ENCODE measurements at regions not wholly inside any gene's neighbourhood (a gene's known extent, or its start where the extent isn't known, plus 50 kb on each side); places are given as distances from the start of the nearest gene placed in this dataset.
A peak's percentile ranks its signal among the peaks of the same experiment; 100 is the strongest.

DNA sequence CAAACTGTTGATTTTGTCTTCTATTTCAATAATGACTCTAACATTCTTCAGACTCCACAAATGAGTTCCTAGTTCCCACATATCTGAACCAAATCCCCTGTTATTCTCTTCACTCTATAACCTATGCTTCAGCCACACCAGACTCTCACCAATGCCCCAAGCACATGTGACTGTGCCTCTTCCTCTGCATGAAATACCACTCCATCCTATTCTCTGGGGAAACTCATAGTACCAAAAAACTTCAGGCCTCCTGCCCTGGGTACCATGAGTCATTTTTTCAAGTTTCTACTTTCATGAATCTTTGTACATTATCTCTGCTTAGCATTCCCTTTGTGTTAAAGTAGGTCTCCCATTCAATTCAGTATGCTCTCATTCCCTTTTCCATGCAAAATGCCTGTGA is 353.2 kb downstream of the ZEB2 start:
- no peak for DNase-seq
- Mint-ChIP-seq H3K9me3 (no peaks in the 10 kb centered on the region), H3K27ac (no peak overlapping the region), H3K36me3 (no peaks in the 10 kb centered on the region), H3K4me3 (no peak overlapping the region), H3K27me3 (ENCODE audit: low read depth in 2 of 2) (no peaks in the 10 kb centered on the region), H3K4me1 (peaks cover 7% of the 10 kb centered on the region in 2 donors)
- no peak for ATAC-seq
- TF ChIP-seq, protein P1, sequence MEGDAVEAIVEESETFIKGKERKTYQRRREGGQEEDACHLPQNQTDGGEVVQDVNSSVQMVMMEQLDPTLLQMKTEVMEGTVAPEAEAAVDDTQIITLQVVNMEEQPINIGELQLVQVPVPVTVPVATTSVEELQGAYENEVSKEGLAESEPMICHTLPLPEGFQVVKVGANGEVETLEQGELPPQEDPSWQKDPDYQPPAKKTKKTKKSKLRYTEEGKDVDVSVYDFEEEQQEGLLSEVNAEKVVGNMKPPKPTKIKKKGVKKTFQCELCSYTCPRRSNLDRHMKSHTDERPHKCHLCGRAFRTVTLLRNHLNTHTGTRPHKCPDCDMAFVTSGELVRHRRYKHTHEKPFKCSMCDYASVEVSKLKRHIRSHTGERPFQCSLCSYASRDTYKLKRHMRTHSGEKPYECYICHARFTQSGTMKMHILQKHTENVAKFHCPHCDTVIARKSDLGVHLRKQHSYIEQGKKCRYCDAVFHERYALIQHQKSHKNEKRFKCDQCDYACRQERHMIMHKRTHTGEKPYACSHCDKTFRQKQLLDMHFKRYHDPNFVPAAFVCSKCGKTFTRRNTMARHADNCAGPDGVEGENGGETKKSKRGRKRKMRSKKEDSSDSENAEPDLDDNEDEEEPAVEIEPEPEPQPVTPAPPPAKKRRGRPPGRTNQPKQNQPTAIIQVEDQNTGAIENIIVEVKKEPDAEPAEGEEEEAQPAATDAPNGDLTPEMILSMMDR (IDR thresholded peaks at IDR 0.05) = no peak
- H3K4me1 ChIP-seq (ENCODE audit: control insufficient read depth, insufficient read depth, low read length) = no peaks in the 10 kb centered on the region
- H3K4me3 ChIP-seq (ENCODE audit: low read length) = no peak overlapping the region
- intact Hi-C loops (cut with micrococcal nuclease) = no loop called here
- no peaks in the 10 kb centered on the region for H3K27me3 ChIP-seq (ENCODE audit: control insufficient read depth, insufficient read depth, low read length)
- H3K36me3 ChIP-seq (ENCODE audit: control insufficient read depth, insufficient read depth, low read length) = no peaks in the 10 kb centered on the region
- no peaks in the 10 kb centered on the region for H3K9me3 ChIP-seq (ENCODE audit: control insufficient read depth, insufficient read depth, low read length)
- no peak overlapping the region for H3K27ac ChIP-seq (ENCODE audit: low read length)

DNA sequence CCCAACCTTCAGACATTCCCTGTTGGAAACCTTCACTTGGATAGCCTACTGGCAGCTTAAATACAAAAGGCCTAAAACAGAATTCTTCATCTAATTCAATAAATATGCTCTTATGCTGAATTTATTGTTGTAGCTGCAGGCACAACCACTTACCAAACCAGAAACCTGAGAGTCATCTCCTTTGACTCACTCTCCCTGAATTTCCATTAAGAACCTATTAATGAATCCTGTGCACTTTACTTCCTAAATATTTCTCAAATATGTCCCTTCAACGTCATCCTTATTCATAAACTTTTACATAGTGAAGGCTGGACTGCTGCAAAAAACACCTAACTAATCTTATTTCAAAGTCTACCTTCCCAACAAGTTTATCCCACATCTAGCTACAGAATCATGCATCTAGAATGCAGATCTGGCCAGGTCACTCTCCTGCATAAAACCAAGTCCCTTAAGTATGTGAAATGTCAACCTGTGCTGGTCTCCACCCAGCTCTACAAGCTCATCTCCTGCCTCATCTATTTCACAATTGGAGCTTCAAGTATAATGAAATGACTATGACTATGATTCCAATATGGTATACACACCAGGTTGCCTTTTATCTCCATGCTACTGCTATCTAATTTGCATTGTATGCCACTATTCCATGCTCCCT is 354.2 kb downstream of the ZEB2 start:
- Mint-ChIP-seq H3K27ac (no peak overlapping the region), H3K4me3 (no peak overlapping the region), H3K27me3 (ENCODE audit: low read depth in 2 of 2) (no peaks in the 10 kb centered on the region), H3K4me1 (peaks cover 7% of the 10 kb centered on the region in 2 donors), H3K9me3 (no peaks in the 10 kb centered on the region), H3K36me3 (no peaks in the 10 kb centered on the region)
- DNase-seq (no peak), ATAC-seq (no peak)
- Histone ChIP-seq H3K27me3 (ENCODE audit: control insufficient read depth, insufficient read depth, low read length) (no peaks in the 10 kb centered on the region), H3K27ac (ENCODE audit: low read length) (no peak overlapping the region), H3K36me3 (ENCODE audit: control insufficient read depth, insufficient read depth, low read length) (no peaks in the 10 kb centered on the region), H3K9me3 (ENCODE audit: control insufficient read depth, insufficient read depth, low read length) (no peaks in the 10 kb centered on the region), H3K4me3 (ENCODE audit: low read length) (no peak overlapping the region), H3K4me1 (ENCODE audit: control insufficient read depth, insufficient read depth, low read length) (no peaks in the 10 kb centered on the region)
- intact Hi-C loops (cut with micrococcal nuclease) = no loop called here
- 100% methylated on average over 1 of the region's 1 CpG for WGBS (ENCODE audit: insufficient coverage)
- TF ChIP-seq, protein P1 (IDR thresholded peaks at IDR 0.05) = no peak

DNA sequence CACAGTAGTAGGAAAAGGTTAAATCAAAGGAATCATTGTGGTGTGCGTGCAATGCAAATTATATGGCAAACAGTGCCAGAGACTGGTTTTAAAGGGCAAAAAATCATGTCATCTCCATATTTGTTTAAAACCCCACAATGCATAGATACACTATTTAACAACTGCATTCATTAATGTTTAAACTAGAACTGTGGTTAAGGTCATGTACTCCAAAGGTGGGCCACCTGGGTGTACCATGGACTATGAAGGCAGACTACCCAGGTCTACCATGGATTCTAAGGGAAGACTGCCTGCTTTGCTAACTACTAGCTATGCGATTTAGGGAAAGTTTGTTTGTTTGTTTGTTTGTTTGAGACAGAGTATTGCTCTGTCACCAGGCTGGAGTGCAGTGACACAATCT is 356.3 kb downstream of the ZEB2 start:
- H3K27me3 Mint-ChIP-seq (ENCODE audit: low read depth in 2 of 2) = no peaks in the 10 kb centered on the region
- Histone ChIP-seq H3K36me3 (ENCODE audit: control insufficient read depth, insufficient read depth, low read length) (no peaks in the 10 kb centered on the region), H3K27ac (ENCODE audit: low read length) (no peak overlapping the region), H3K4me3 (ENCODE audit: low read length) (no peak overlapping the region), H3K4me1 (ENCODE audit: control insufficient read depth, insufficient read depth, low read length) (no peaks in the 10 kb centered on the region), H3K27me3 (ENCODE audit: control insufficient read depth, insufficient read depth, low read length) (no peaks in the 10 kb centered on the region), H3K9me3 (ENCODE audit: control insufficient read depth, insufficient read depth, low read length) (no peaks in the 10 kb centered on the region)
- WGBS (ENCODE audit: insufficient coverage) = 88% methylated on average over 2 of the region's 2 CpGs
- ATAC-seq = no peak
- H3K4me1 Mint-ChIP-seq = peaks cover 7% of the 10 kb centered on the region in 2 donors
- H3K27ac Mint-ChIP-seq = no peak overlapping the region
- TF ChIP-seq, protein P1 (IDR thresholded peaks at IDR 0.05) = no peak
- no peak overlapping the region for H3K4me3 Mint-ChIP-seq
- intact Hi-C loops (cut with micrococcal nuclease) = no loop called here
- H3K9me3 Mint-ChIP-seq = no peaks in the 10 kb centered on the region
- H3K36me3 Mint-ChIP-seq = no peaks in the 10 kb centered on the region
- DNase-seq = no peak

DNA sequence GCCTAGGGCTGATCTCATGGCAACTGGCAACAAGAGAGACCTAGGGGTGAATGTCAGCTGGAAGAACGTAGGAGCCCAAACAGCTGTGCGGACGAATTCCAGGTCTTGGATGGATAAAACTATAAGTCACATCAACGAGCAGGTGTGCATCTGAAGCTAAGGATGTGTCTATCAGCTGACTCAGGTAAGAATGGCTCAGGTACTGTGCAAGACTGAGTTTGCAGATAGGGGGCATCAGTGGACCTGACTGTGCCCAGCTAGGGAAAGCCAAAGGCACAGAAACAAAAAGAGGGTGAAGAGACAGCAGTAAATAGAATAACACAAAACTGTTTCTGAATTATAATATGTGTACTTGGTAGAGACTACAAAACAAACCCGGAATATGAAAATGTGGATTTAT is 357.3 kb downstream of the ZEB2 start:
- intact Hi-C loops (cut with micrococcal nuclease) = no loop called here
- Mint-ChIP-seq H3K4me1 (peaks cover 7% of the 10 kb centered on the region in 2 donors), H3K27me3 (ENCODE audit: low read depth in 2 of 2) (no peaks in the 10 kb centered on the region), H3K36me3 (no peaks in the 10 kb centered on the region), H3K4me3 (no peak overlapping the region), H3K9me3 (no peaks in the 10 kb centered on the region), H3K27ac (peak overlapping the region in 1 of 2 donors; percentile 33)
- 90% methylated on average over 4 of the region's 5 CpGs for WGBS (ENCODE audit: insufficient coverage)
- ATAC-seq (peak; percentile 56 to 80 (median 74)), DNase-seq (peak in 1 of 2 donors; percentile 72)
- Histone ChIP-seq H3K27ac (ENCODE audit: low read length) (no peak overlapping the region), H3K4me1 (ENCODE audit: control insufficient read depth, insufficient read depth, low read length) (no peaks in the 10 kb centered on the region), H3K27me3 (ENCODE audit: control insufficient read depth, insufficient read depth, low read length) (no peaks in the 10 kb centered on the region), H3K36me3 (ENCODE audit: control insufficient read depth, insufficient read depth, low read length) (no peaks in the 10 kb centered on the region), H3K4me3 (ENCODE audit: low read length) (no peak overlapping the region), H3K9me3 (ENCODE audit: control insufficient read depth, insufficient read depth, low read length) (no peaks in the 10 kb centered on the region)
- TF ChIP-seq, protein P1 (IDR thresholded peaks at IDR 0.05) = peak; percentile 40

Measured in natural killer cell (primary cell).